GM23338 (cell line): ENCODE measurements at regions not wholly inside any gene's neighbourhood (a gene's known extent, or its start where the extent isn't known, plus 50 kb on each side); places are given as distances from the start of the nearest gene placed in this dataset.
A peak's percentile ranks its signal among the peaks of the same experiment; 100 is the strongest.
"Not testable (repeated sequence)": the region's sequence is repeated elsewhere in the genome, so short reads cannot be mapped to it uniquely, and the experiment has no call there.

Experiments
- ATAC-seq: fragments of 200-7000 bp; cut with Tn5 transposase; 3 replicates; pipeline ENCODE4 v1.9.1; 2020
- DNase-seq: peaks from one replicate; pipeline ENCODE4 v3.0.0-alpha.2; 2015; ENCODE audit warnings: low spot score
- H2AFZ ChIP-seq: fragments of 200-600 bp; sonication (generic); 2 replicates; pipeline ENCODE4 v1.8.0; 2016; ENCODE audit warnings: antibody characterized with exemption, mild to moderate bottlenecking, moderate library complexity
- H3F3A ChIP-seq: fragments of 200-600 bp; sonication (generic); replicated peaks from 2 replicates; pipeline ENCODE4 v1.8.0; 2017; ENCODE audit warnings: antibody characterized with exemption, mixed run types, low read depth
- H3K27ac ChIP-seq: fragments of 200-600 bp; sonication (generic); 2 replicates; pipeline ENCODE4 v1.6.1; 2016; ENCODE audit warnings: low read depth
- H3K27me3 ChIP-seq: fragments of 200-600 bp; sonication (generic); 2 replicates; pipeline ENCODE4 v1.8.0; 2016; ENCODE audit warnings: mild to moderate bottlenecking, mixed run types, moderate library complexity; ENCODE audit not compliant: insufficient read depth
- H3K36me3 ChIP-seq: fragments of 200-600 bp; sonication (generic); 2 replicates; pipeline ENCODE4 v1.8.0; 2016; ENCODE audit warnings: mild to moderate bottlenecking; ENCODE audit not compliant: insufficient read depth
- H3K4me1 ChIP-seq: fragments of 200-600 bp; sonication (generic); 2 replicates; pipeline ENCODE4 v1.8.0; 2016; ENCODE audit warnings: mild to moderate bottlenecking, moderate library complexity; ENCODE audit not compliant: insufficient read depth
- H3K4me2 ChIP-seq: fragments of 200-600 bp; sonication (generic); 2 replicates; pipeline ENCODE4 v1.7.1; 2017; ENCODE audit warnings: mixed run types
- H3K4me3 ChIP-seq: fragments of 200-600 bp; sonication (generic); 2 replicates; pipeline ENCODE4 v1.6.1; 2016; ENCODE audit warnings: mixed run types
- H3K79me2 ChIP-seq: fragments of 200-600 bp; sonication (generic); replicated peaks from 2 replicates; pipeline ENCODE4 v1.8.0; 2017; ENCODE audit warnings: mild to moderate bottlenecking; ENCODE audit not compliant: insufficient read depth
- H3K9me2 ChIP-seq: fragments of 200-600 bp; sonication (generic); 2 replicates; pipeline ENCODE4 v1.8.0; 2017; ENCODE audit not compliant: insufficient read depth
- H4K20me1 ChIP-seq: fragments of 200-600 bp; sonication (generic); replicated peaks from 2 replicates; pipeline ENCODE4 v1.8.0; 2017; ENCODE audit warnings: mild to moderate bottlenecking; ENCODE audit not compliant: insufficient read depth
- H3K27ac Mint-ChIP-seq: 2 replicates; pipeline ENCODE4 v1.8.0; 2020; ENCODE audit warnings: inconsistent platforms, mild to moderate bottlenecking, moderate library complexity, mixed read lengths
- H3K27me3 Mint-ChIP-seq: 3 replicates; pipeline ENCODE4 v1.8.0; 2022; ENCODE audit warnings: low read depth, mild to moderate bottlenecking, moderate library complexity, mixed read lengths, inconsistent platforms; ENCODE audit not compliant: insufficient read depth, poor library complexity
- H3K36me3 Mint-ChIP-seq: 3 replicates; pipeline ENCODE4 v1.8.0; 2021; ENCODE audit warnings: low read depth, mild to moderate bottlenecking, inconsistent platforms, moderate library complexity, mixed read lengths
- H3K4me1 Mint-ChIP-seq: 3 replicates; pipeline ENCODE4 v1.8.0; 2020; ENCODE audit warnings: mild to moderate bottlenecking, inconsistent platforms, mixed read lengths
- H3K4me3 Mint-ChIP-seq: 3 replicates; pipeline ENCODE4 v1.8.0; 2021; ENCODE audit warnings: moderate library complexity, mild to moderate bottlenecking, inconsistent platforms, mixed read lengths
- H3K9me3 Mint-ChIP-seq: 3 replicates; pipeline ENCODE4 v1.8.0; 2020; ENCODE audit warnings: moderate library complexity, mild to moderate bottlenecking, inconsistent platforms, mixed read lengths
- CREB1 ChIP-seq: fragments of 250-450 bp; sonication (Bioruptor Pico); IDR thresholded peaks from 2 replicates; pipeline ENCODE4 v1.5.0; 2020; ENCODE audit warnings: low read depth, mild to moderate bottlenecking, moderate library complexity
- REST ChIP-seq: IDR thresholded peaks from one replicate; pipeline ENCODE4 v1.6.1; 2018; ENCODE audit warnings: antibody characterized with exemption; ENCODE audit not compliant: unreplicated experiment
- STAT1 ChIP-seq: IDR thresholded peaks from one replicate; pipeline ENCODE4 v1.6.1; 2016; ENCODE audit warnings: antibody characterized with exemption; ENCODE audit not compliant: unreplicated experiment
- ZNF462 ChIP-seq: fragments of 250-450 bp; sonication (Bioruptor Pico); IDR thresholded peaks from 2 replicates; pipeline ENCODE4 v1.5.0; 2020; ENCODE audit warnings: mild to moderate bottlenecking, moderate library complexity

GRCh38 chr10:53029449-53029848 is 256.9 kb upstream of the MBL2 start:
- no peaks in the 10 kb centered on the region for H3K79me2 ChIP-seq
- H3K36me3 ChIP-seq: no peaks in the 10 kb centered on the region
- DNase-seq (no peak), ATAC-seq (no peak)
- 0 out of 2 replicates have a peak overlapping the region, but pooled peaks have one; percentile 57 for H2AFZ ChIP-seq
- no peak for TF ChIP-seq STAT1
- TF ChIP-seq ZNF462 (CRISPR knock-in tag): no peak
- no peak for TF ChIP-seq REST
- TF ChIP-seq CREB1: no peak
- H4K20me1 ChIP-seq: no peaks in the 10 kb centered on the region
- no peaks in the 10 kb centered on the region for H3F3A ChIP-seq
- no peak overlapping the region for H3K27ac ChIP-seq
- H3K9me3 Mint-ChIP-seq: peaks cover 17% of the 10 kb centered on the region
- no peak overlapping the region for H3K27ac Mint-ChIP-seq
- peaks cover 10% of the 10 kb centered on the region for H3K9me2 ChIP-seq
- no peak overlapping the region for H3K4me3 ChIP-seq
- peaks cover 29% of the 10 kb centered on the region for H3K36me3 Mint-ChIP-seq
- peaks cover 32% of the 10 kb centered on the region for H3K4me1 ChIP-seq
- H3K4me1 Mint-ChIP-seq: peaks cover 18% of the 10 kb centered on the region
- H3K4me2 ChIP-seq: no peak overlapping the region
- H3K27me3 Mint-ChIP-seq: no peaks in the 10 kb centered on the region
- H3K4me3 Mint-ChIP-seq: no peak overlapping the region
- no peaks in the 10 kb centered on the region for H3K27me3 ChIP-seq

- Mint-ChIP-seq H3K9me3 (peaks cover 17% of the 10 kb centered on the region), H3K36me3 (peaks cover 31% of the 10 kb centered on the region), H3K4me1 (peaks cover 38% of the 10 kb centered on the region)
- not testable (repeated sequence) for H3F3A ChIP-seq, H3K4me3 Mint-ChIP-seq, H4K20me1 ChIP-seq, H3K4me3 ChIP-seq, H3K36me3 ChIP-seq, DNase-seq, H2AFZ ChIP-seq, H3K79me2 ChIP-seq, ATAC-seq, H3K27me3 ChIP-seq, H3K4me2 ChIP-seq, H3K27ac Mint-ChIP-seq, H3K27me3 Mint-ChIP-seq, H3K27ac ChIP-seq
- H3K9me2 ChIP-seq: peaks cover 10% of the 10 kb centered on the region
- peaks cover 40% of the 10 kb centered on the region for H3K4me1 ChIP-seq
Measured at GRCh38 chr10:53025765-53026164, 253.2 kb upstream of the MBL2 start.
